ENCODE measurements at regions not wholly inside any gene's neighbourhood (a gene's known extent, or its start where the extent isn't known, plus 50 kb on each side); places are given as distances from the start of the nearest gene placed in this dataset.

GRCh38 chr2:120927265-120927628 is 191.6 kb downstream of the GLI2 start (continued):
- TF ChIP-seq ELK1 (IDR thresholded peaks at IDR 0.05; ENCODE audit: low read depth, low read length), result no peak
- no peak for TF ChIP-seq KDM5A (IDR thresholded peaks at IDR 0.05)
- no peak for TF ChIP-seq ZC3H11A (IDR thresholded peaks at IDR 0.05)

- FAIRE-seq (no peak), ATAC-seq (no peak), DNase-seq (ENCODE audit: low read depth in 1 of 2, low spot score in 1 of 2) (no peak)
- POLR2A ChIA-PET, result no interaction called here
- H3K4me3 ChIP-seq, result no peak overlapping the region
- 50% methylated on average over 1 of the region's 2 CpGs for WGBS (ENCODE audit: missing lambda C conversion rate)
- H3K4me2 ChIP-seq, result no peak overlapping the region
- TF ChIP-seq REST (IDR thresholded peaks at IDR 0.05), result no peak
- no peak for TF ChIP-seq ZSCAN20 (CRISPR knock-in tag; IDR thresholded peaks at IDR 0.05)
- no peak for TF ChIP-seq RARB (CRISPR knock-in tag; IDR thresholded peaks at IDR 0.05)
- TF ChIP-seq CTCF (IDR thresholded peaks at IDR 0.05), result no peak
- TF ChIP-seq FOSB (CRISPR knock-in tag; IDR thresholded peaks at IDR 0.05), result no peak
- no peak for TF ChIP-seq PHF8 (IDR thresholded peaks at IDR 0.05; ENCODE audit: borderline replicate concordance, low read depth)
- no peak for TF ChIP-seq POLR2A (IDR thresholded peaks at IDR 0.05; ENCODE audit: low read length)
- no peak for TF ChIP-seq HOXB5 (CRISPR knock-in tag; IDR thresholded peaks at IDR 0.05)
- H3K27ac ChIP-seq, result peak overlapping the region; percentile 33 to 97; a peak in 5 of 6 replicates
- peaks cover 43% of the 10 kb centered on the region for H3K4me1 ChIP-seq
- H3K9me3 ChIP-seq, result 0 out of 3 replicates have a peak, but pooled peaks cover 3% of the 10 kb centered on the region
- CTCF ChIA-PET, result no interaction called here
These were observed 194.2 kb downstream of the GLI2 start for GRCh38 chr2:120929829-120930228.

- CTCF ChIA-PET, result no interaction called here
- Histone ChIP-seq H3K4me3 (no peak overlapping the region), H3K9me3 (0 out of 3 replicates have a peak, but pooled peaks cover 3% of the 10 kb centered on the region), H3K4me1 (peaks cover 43% of the 10 kb centered on the region), H3K27ac (peak overlapping the region; percentile 16 to 97; a peak in 5 of 6 replicates), H3K4me2 (no peak overlapping the region)
- ATAC-seq, result no peak
- FAIRE-seq, result no peak
- TF ChIP-seq CHD2 (IDR thresholded peaks at IDR 0.05; ENCODE audit: low read length, partially characterized antibody) (no peak), HOXB5 (CRISPR knock-in tag; IDR thresholded peaks at IDR 0.05) (no peak), TFCP2L1 (CRISPR knock-in tag; IDR thresholded peaks at IDR 0.05) (no peak), SREBF2 (IDR thresholded peaks at IDR 0.05) (no peak), ESRRA (IDR thresholded peaks at IDR 0.05; ENCODE audit: borderline replicate concordance, low read length) (no peak), CBX8 (IDR thresholded peaks at IDR 0.05) (no peak), MYC (IDR thresholded peaks at IDR 0.05; ENCODE audit: borderline replicate concordance, low read length) (no peak), POLR2A (IDR thresholded peaks at IDR 0.05; ENCODE audit: low read length) (no peak), POLR2AphosphoS2 (conservative IDR thresholded peaks at IDR 0.05; ENCODE audit: low read length) (no peak)
- no peak for DNase-seq (ENCODE audit: low read depth in 1 of 2, low spot score in 1 of 2)
- 93% methylated on average over 10 of the region's 10 CpGs for WGBS (ENCODE audit: missing lambda C conversion rate)
- POLR2A ChIA-PET, result interaction anchor here (0.5 kb wide), 1 partner anchor 16 kb away, joined by 3 read pairs; no protein-coding TSS in a partner anchor
These were observed 194.6 kb downstream of the GLI2 start for GRCh38 chr2:120930236-120930635.
